HG02763 (cell line): ENCODE measurements at regions not wholly inside any gene's neighbourhood (a gene's known extent, or its start where the extent isn't known, plus 50 kb on each side); places are given as distances from the start of the nearest gene placed in this dataset.

Experiments used
- ATAC-seq: cut with Tn5 transposase; IDR thresholded peaks from one replicate; pipeline ENCODE4 v1.9.1; 2021; ENCODE audit warnings: mild to moderate bottlenecking, moderate library complexity; ENCODE audit not compliant: unreplicated experiment

- ATAC-seq: no peak
These were observed 205.9 kb upstream of the IGF1R start for GRCh38 chr15:98442379-98442833.

- no peak for ATAC-seq
These were observed 205.4 kb upstream of the IGF1R start for GRCh38 chr15:98442901-98443300.

- no peak for ATAC-seq
These were observed 204.8 kb upstream of the IGF1R start for GRCh38 chr15:98443526-98443925.

GRCh38 chr15:98444138-98444537 is 204.2 kb upstream of the IGF1R start:
- ATAC-seq: no peak

- ATAC-seq: no peak
These were observed 203.0 kb upstream of the IGF1R start for GRCh38 chr15:98445315-98445714.

- no peak for ATAC-seq
These were observed 202.3 kb upstream of the IGF1R start for GRCh38 chr15:98446083-98446482.

- no peak for ATAC-seq
These were observed 201.3 kb upstream of the IGF1R start for GRCh38 chr15:98447069-98447468.

GRCh38 chr15:98451236-98451635 is 197.1 kb upstream of the IGF1R start:
- ATAC-seq: no peak

DNA sequence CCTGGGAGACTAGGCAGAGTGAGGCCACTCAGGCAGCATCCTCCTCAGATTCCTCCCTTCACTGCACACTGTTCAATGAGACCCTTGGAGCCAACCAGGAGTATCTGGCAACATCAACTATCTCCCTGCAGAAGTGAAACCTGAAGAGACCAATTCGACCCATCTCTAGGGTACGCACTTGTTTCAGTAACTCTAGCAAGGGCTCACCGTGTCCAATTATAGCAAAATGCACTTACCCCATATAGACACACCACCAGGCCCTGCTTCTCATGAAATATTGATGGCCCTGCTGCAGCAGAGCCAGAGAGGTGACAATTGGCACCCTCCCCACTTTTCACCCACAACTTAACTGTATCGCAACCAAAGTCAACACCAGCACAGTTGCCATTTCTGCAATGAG is 196.1 kb upstream of the IGF1R start:
- ATAC-seq: no peak

DNA sequence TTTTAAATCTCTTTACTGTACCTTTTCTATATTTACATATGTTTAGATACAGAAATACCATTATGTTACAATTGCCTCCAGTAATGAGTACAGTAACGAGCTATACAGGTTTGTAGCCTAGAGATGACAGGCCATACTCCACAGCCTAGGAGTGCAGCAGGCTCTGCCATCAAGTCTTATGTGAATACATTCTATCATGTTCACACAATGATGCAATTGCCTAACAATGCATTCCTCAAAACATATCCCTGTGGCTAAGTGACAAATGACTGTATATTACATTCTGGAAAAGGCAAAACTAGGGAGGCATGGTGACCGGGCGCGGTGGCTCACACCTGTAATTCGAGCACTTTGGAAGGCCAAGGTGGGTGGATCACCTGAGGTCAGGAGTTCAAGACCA is 192.4 kb upstream of the IGF1R start:
- ATAC-seq: no peak

- no peak for ATAC-seq
These were observed 171.8 kb upstream of the IGF1R start for GRCh38 chr15:98476559-98476958.

DNA sequence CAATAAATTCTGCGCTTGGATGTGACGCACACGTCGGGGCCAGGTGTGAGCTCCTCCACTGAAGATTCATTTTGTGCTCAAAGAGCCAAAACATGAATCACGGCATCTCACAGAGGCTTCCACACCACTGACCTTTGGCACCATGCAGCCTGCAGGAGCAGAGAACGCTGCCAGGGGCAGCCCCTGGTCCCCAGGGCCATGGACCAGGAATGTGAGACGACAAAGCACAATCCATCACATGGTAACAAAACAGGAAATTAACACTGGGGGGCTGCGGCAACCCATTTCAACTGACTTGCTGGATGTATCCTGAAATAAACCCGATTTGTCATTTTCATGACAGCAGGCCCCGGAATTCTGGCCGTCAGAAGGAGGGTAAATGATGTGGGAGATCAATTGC is 167.5 kb upstream of the IGF1R start:
- no peak for ATAC-seq

- ATAC-seq: no peak
These were observed 164.7 kb upstream of the IGF1R start for GRCh38 chr15:98483575-98484130.

DNA sequence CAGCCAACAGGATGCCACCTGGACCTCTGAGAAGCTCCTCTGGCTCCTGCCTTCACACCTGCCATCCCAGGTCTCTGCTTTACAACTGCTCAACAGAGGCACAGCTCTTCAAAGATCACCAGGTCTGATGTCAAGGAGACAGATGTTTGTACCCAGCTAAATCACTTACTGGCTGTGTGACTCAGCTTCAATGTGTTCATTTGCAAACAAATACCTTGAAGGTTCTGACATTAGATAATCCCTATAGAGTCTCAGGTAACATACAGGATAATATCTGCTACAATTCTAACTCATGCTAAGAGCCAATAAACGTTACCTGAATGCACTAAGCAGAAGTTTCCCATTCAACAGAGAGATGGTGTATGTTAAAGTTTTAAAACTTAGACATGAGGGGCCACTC is 163.4 kb upstream of the IGF1R start:
- ATAC-seq: no peak

DNA sequence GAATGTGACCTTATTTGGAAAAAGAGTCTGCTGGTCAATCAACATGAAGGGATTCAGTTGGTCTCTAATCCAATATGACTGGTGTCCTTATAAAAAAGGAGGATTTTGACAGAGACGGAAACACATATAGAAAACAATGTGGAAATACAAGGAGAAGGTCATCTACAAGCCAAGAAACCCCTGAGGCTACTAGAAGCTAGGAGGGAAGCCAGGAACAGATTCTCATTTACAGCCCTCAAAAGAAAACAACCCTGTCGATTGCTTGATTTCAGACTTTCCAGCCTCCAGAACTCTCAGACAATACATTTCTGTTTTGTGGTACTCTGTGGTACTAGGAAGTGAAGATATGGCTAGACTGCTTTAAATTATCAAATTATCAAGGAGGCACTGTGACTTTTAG is 162.9 kb upstream of the IGF1R start:
- no peak for ATAC-seq

DNA sequence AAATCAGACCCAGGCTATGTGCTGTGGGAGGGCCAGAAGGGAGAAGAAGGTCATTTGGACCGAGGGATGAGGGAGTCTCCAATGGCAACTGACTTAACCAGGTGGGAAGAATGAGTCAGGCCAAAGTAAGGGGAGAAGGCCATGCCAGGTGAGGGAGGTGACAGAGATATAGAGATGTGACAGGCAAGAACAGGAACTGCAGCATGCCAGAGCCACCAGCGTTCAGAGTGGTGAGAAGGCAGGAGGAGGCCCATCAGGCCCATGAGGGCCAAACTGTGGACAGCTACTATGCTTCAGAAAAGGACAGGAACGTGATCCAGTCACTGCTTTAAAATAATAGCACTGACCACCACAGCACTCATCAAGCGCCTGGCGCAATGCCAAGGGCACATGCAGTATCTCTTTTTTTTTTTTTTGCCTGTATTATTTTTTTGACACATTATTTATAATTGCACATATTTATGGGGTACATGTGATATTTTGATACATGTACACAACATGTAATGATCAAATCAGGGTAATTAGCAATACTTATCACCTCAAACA is 154.3 kb upstream of the IGF1R start:
- no peak for ATAC-seq

DNA sequence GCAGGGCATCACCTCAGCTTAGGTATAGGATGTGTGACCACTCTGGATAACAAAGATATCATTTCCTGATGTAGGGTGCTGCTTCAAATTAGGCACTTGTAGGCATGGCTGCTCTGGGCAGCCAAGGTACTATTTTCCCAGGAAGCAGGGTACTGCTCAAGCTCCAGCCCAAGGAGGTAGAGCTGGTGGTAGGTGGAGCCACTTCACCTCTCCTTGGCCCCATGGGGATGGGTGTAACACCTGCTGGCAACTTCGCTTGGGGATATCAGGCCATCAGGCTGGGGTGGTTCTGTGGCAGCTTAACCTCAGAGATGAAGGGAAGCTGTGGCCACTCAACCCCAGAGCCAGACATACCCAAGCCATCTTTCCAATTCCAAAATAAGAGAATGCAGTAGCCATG is 147.1 kb upstream of the IGF1R start:
- no peak for ATAC-seq

GRCh38 chr15:98501632-98502031 is 146.7 kb upstream of the IGF1R start:
- ATAC-seq: no peak

- ATAC-seq: no peak
These were observed 144.4 kb upstream of the IGF1R start for GRCh38 chr15:98503970-98504369.

DNA sequence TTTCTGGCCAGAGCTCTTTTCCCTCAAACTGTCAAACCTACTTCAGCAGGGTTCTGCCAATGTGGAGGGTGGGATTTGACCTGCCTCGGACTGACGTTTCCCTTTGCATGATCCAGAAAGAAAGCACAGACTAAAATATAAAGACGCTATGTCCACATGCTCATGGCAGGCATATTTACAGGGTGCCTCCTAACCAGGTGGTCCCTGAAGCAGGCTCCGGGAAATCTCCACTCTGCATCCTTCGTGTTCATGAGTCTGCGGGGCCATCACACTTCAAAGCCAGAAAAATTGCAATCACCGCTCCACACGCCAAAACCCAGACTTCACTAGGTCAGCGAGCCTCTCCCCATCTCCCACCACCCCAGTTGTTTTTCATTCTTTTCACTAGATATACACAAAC is 143.3 kb upstream of the IGF1R start:
- ATAC-seq: no peak

DNA sequence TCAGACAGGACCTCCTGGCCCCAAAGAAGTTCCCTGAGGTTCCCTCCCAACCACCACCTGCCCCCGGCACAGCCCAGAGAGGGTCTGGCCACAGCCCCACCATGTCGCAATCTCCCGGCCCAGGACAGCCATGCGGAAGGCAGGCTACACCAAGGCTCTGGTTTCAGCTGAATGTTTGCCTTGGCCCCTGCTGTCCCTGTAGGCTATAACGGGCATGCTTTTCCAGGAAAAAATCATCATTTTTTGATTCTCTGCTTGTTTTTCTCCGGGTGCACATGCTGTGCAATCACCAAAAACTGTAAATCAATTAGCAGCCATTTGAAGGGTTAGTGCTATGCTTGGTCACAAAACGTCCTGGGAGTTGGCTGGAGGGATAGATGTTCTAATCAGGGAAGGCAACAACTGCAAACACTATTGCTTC is 142.7 kb upstream of the IGF1R start:
- no peak for ATAC-seq

DNA sequence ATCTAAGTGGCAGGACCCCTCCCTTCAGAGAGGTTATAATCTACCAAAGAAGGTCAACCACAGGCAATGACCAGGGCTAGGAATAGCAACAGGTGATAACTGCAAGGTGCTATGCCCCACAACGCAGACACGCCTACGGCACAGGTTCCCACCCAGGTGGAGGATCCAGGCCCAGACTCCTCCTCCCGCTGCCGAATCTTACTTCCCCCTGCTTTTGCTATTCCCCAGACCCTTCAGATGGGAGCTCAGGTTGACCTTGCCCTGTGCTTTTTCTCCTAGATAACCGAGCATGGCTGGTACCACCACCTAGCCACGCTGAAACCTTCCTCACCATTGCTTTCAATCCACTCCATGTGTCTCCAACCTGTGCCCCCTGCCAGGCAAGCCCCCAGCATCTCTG is 142.2 kb upstream of the IGF1R start:
- ATAC-seq: no peak

- ATAC-seq: no peak
These were observed 141.6 kb upstream of the IGF1R start for GRCh38 chr15:98506711-98507110.
